Naive B cell (primary cell): ENCODE measurements at regions not wholly inside any gene's neighbourhood (a gene's known extent, or its start where the extent isn't known, plus 50 kb on each side); places are given as distances from the start of the nearest gene placed in this dataset.
A peak's percentile ranks its signal among the peaks of the same experiment; 100 is the strongest.
"Not testable (repeated sequence)": the region's sequence is repeated elsewhere in the genome, so short reads cannot be mapped to it uniquely, and the experiment has no call there.

Experiments
- ATAC-seq, 2 donors: fragments of 150-1000 bp; cut with Tn5 transposase; 2 replicates each; pipeline ENCODE4 v1.10.0; 2021; ENCODE audit warnings: low read depth in 2 of 2, mild to moderate bottlenecking in 2 of 2, moderate library complexity in 2 of 2
- DNase-seq: peaks from one replicate; pipeline ENCODE4 v3.0.0; 2022
- H3K27ac Mint-ChIP-seq, 6 donors: one replicate each; pipeline ENCODE4 v1.8.0; 2020 to 2022; ENCODE audit warnings: mild to moderate bottlenecking in 6 of 6, mixed read lengths in 6 of 6, moderate library complexity in 5 of 6, inconsistent platforms in 2 of 6
- H3K27me3 Mint-ChIP-seq, 3 donors: one replicate each; pipeline ENCODE4 v1.8.0; 2021 to 2022; ENCODE audit warnings: mixed read lengths in 3 of 3, mild to moderate bottlenecking in 1 of 3
- H3K36me3 Mint-ChIP-seq, 2 donors: one replicate each; pipeline ENCODE4 v1.8.0; 2020 to 2022; ENCODE audit warnings: mixed read lengths in 2 of 2, inconsistent platforms in 1 of 2, mild to moderate bottlenecking in 1 of 2
- H3K4me1 Mint-ChIP-seq, 3 donors: one replicate each; pipeline ENCODE4 v1.8.0; 2020 to 2022; ENCODE audit warnings: mixed read lengths in 3 of 3, inconsistent platforms in 1 of 3, mild to moderate bottlenecking in 1 of 3, moderate library complexity in 1 of 3
- H3K4me3 Mint-ChIP-seq, 8 donors: one replicate each; pipeline ENCODE4 v1.8.0; 2020 to 2022; ENCODE audit warnings: mild to moderate bottlenecking in 8 of 8, mixed read lengths in 8 of 8, moderate library complexity in 8 of 8, inconsistent platforms in 2 of 8
- H3K9me3 Mint-ChIP-seq, 7 donors: one replicate each; pipeline ENCODE4 v1.8.0; 2020 to 2022; ENCODE audit warnings: mixed read lengths in 7 of 7, mild to moderate bottlenecking in 5 of 7, inconsistent platforms in 2 of 7, moderate library complexity in 1 of 7

DNA sequence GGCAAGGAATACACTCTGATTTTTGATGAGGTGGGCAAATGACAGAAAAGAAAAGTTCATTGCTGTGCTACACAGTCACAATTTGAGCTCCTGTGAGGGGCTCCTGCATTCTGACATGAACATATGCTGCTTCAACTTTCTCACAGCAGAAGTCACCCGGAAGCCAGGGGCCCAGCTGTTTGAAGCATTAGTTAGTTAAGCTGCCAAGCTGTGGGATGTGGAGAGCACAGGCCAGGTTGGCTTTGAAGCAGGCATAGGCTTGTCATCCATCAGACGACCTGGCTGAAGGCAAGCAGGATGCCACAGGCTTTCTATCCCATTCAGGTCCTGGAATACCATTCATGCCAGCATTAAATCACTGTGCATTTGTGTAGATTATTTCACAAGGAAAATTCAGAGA lies 63.1 kb downstream of the MTNR1B start:
- no peaks in the 10 kb centered on the region for H3K27me3 Mint-ChIP-seq
- H3K36me3 Mint-ChIP-seq, result no peaks in the 10 kb centered on the region
- no peak overlapping the region for H3K4me3 Mint-ChIP-seq
- no peak for DNase-seq
- H3K4me1 Mint-ChIP-seq, result no peaks in the 10 kb centered on the region
- H3K9me3 Mint-ChIP-seq, result peaks cover 0 to 10% (median 0%) of the 10 kb centered on the region in 7 donors
- no peak for ATAC-seq
- H3K27ac Mint-ChIP-seq, result no peak overlapping the region

DNA sequence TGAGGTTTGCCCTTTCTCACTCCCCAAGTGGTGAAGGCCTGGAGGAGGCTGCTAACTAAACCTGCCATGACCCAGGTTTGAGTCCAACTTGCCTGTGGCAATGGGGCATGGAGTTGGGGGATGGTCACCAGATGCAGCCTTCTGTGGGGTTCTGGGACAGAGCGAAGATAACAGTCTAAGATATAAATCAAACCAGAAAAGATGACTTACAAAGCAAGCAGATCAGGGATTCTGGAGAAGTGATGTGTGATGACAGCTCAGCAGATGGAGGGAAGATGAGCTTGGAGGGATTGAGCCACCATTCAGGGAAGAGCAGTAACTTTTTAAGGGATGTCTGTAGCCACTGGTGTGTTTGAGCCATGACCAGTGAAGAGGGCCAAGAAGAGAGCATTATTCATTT lies 63.6 kb downstream of the MTNR1B start:
- no peaks in the 10 kb centered on the region for H3K36me3 Mint-ChIP-seq
- H3K9me3 Mint-ChIP-seq, result peaks cover 0 to 10% (median 0%) of the 10 kb centered on the region in 7 donors
- ATAC-seq (no peak), DNase-seq (no peak)
- H3K4me1 Mint-ChIP-seq, result no peaks in the 10 kb centered on the region
- no peak overlapping the region for H3K27ac Mint-ChIP-seq
- H3K4me3 Mint-ChIP-seq, result no peak overlapping the region
- no peaks in the 10 kb centered on the region for H3K27me3 Mint-ChIP-seq

DNA sequence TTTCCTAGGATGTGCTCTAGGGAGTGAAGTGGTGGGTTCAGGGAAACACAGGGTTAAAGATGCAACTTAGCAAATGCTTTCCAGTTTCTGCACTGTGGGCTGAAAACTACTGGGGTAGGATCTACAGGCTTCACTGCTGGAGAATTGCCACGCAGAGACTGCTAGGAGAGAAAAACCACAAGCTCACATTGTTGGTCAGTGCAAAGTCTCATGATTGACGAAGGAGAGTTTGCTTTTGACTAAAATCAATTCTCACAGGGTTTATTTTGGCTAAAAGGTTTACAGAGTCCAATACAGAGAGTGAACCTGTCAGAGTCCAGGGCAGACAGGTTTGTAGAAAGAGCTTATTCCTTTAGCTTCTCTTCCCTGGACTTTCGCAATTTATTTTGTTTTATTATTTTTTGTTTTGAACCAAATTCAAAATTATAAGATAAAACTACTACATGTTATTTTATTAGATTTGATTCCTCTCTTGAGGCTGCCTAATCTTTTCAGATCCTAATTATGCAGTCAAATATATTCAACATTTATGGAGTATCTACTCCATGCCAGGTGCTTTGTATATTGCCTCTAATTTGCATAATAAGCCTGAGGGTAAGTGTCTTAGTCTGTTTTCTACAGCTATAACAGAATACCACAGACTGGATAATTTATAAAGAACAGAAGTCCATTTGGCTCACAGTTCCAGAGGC lies 64.7 kb downstream of the MTNR1B start:
- Mint-ChIP-seq H3K4me3 (no peak overlapping the region), H3K9me3 (peaks cover 0 to 10% (median 4%) of the 10 kb centered on the region in 7 donors), H3K4me1 (no peaks in the 10 kb centered on the region), H3K27me3 (no peaks in the 10 kb centered on the region), H3K36me3 (no peaks in the 10 kb centered on the region), H3K27ac (no peak overlapping the region)
- DNase-seq, result no peak
- no peak for ATAC-seq

DNA sequence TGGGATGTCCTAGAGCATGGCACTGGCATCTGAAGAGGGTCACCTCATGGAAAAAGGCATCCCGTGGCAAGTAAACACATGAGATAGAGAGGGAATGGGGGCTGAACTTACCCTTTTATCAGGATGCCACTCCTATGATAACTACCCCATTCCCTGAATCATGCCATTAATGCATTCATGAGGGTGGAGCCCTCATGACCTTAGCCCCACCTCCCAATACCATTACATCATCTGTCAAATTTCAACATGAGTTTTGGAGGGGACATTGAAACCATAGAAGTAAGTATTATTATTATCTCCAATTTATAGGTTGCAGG lies 65.2 kb downstream of the MTNR1B start:
- DNase-seq (no peak), ATAC-seq (no peak)
- H3K4me3 Mint-ChIP-seq, result no peak overlapping the region
- H3K27me3 Mint-ChIP-seq, result no peaks in the 10 kb centered on the region
- H3K4me1 Mint-ChIP-seq, result no peaks in the 10 kb centered on the region
- peaks cover 0 to 10% (median 4%) of the 10 kb centered on the region in 7 donors for H3K9me3 Mint-ChIP-seq
- H3K36me3 Mint-ChIP-seq, result no peaks in the 10 kb centered on the region
- no peak overlapping the region for H3K27ac Mint-ChIP-seq

DNA sequence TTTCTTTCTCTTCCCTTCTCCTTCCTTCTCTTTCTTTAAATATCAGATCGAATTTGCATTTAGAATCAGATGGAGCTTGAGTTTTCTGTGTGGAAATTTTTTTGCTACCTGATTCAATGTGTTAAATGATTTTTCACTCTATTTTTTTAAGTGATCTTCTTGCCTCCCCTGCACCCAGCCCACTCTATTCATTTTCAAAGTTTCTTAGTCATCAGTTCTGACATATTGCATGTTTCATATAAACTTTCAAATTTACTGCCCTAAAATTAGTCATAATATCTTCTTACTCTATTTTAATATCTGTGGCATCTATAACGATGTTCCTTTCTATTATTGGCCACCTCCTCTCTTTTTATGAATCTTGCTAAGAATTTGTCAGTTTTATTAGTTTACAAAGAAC lies 69.1 kb downstream of the MTNR1B start:
- peaks cover 4 to 24% (median 11%) of the 10 kb centered on the region in 7 donors for H3K9me3 Mint-ChIP-seq
- no peak overlapping the region for H3K27ac Mint-ChIP-seq
- ATAC-seq (no peak), DNase-seq (no peak)
- peaks cover 0 to 7% (median 0%) of the 10 kb centered on the region in 3 donors for H3K27me3 Mint-ChIP-seq
- no peaks in the 10 kb centered on the region for H3K4me1 Mint-ChIP-seq
- no peaks in the 10 kb centered on the region for H3K36me3 Mint-ChIP-seq
- H3K4me3 Mint-ChIP-seq, result no peak overlapping the region

DNA sequence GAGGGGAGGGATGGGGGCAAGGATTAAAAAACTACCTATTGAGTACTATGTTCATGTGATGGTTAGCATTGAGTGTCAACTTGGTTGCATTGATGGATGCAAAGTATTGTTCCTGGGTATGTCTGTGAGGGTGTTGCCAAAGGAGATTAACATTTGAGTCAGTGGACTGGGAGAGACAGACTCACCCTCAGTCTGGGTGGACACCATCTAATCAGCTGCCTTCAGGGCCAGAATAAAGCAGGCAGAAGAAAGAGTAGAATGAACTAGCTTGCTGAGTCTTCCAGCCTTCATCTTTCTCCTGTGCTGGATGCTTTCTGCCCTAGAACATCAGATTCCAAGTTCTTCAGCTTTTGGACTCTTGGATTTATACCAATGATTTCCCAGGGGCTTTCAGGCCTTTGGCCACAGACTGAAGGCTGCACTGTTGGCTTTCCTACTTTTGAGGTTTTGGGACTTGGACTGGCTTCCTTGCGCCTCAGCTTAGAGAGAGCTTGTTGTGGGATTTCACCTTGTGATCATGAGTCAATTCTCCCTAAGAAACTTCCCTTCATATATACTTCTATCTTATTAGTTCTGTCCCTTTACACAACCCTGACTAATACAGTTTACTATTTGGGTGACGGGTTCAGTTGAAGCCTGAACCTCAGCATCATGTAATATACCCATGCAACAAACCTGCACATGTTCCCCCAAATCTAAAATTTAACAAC lies 70.2 kb downstream of the MTNR1B start:
- H3K27ac Mint-ChIP-seq, result no peak overlapping the region
- H3K9me3 Mint-ChIP-seq, result peaks cover 4 to 24% (median 12%) of the 10 kb centered on the region in 7 donors
- H3K27me3 Mint-ChIP-seq, result peaks cover 0 to 7% (median 0%) of the 10 kb centered on the region in 3 donors
- no peaks in the 10 kb centered on the region for H3K4me1 Mint-ChIP-seq
- H3K4me3 Mint-ChIP-seq, result no peak overlapping the region
- DNase-seq (no peak), ATAC-seq (no peak)
- no peaks in the 10 kb centered on the region for H3K36me3 Mint-ChIP-seq

DNA sequence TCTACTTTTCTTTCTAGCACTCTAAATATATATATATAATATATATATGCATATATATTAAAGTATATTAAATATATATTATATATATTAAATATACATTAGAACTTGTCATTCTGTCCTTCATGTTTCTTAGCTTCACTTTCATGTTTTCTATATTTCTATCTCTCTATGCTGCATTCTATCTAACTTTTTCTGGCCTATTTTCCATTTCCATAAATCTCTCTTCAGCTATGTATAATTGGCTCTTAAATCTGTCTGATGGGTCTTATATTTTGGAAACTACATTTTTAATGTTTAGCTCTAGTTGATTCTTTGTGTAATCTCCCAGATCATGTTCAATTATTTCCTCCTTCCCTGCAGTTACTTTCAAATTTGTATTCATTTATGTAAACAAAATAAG lies 72.2 kb downstream of the MTNR1B start:
- H3K36me3 Mint-ChIP-seq, result no peaks in the 10 kb centered on the region
- no peak overlapping the region for H3K4me3 Mint-ChIP-seq
- no peak for ATAC-seq

DNA sequence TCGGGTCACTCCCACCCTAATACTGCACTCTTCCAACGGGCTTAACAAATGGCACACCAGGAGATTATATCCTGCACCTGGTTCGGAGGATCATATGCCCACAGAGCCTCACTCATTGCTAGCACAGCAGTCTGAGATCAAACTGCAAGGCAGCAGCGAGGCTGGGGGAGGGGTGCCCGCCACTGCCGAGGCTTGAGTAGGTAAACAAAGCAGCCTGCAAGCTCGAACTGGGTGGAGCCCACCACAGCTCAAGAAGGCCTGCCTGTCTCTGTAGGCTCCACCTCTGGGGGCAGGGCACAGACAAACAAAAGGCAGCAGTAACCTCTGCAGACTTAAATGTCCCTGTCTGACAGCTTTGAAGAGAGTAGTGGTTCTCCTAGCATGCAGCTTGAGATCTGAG lies 73.7 kb downstream of the MTNR1B start:
- H3K27me3 Mint-ChIP-seq, H3K36me3 Mint-ChIP-seq, H3K4me1 Mint-ChIP-seq, ATAC-seq, H3K27ac Mint-ChIP-seq, H3K4me3 Mint-ChIP-seq, DNase-seq: not testable (repeated sequence)
- peaks cover 9 to 14% (median 12%) of the 10 kb centered on the region in 7 donors for H3K9me3 Mint-ChIP-seq

More for the DNA sequence above, 72.2 kb downstream of the MTNR1B start:
- H3K27ac Mint-ChIP-seq, result no peak overlapping the region
- no peak for DNase-seq
- H3K9me3 Mint-ChIP-seq, result peaks cover 7 to 18% (median 14%) of the 10 kb centered on the region in 7 donors
- H3K4me1 Mint-ChIP-seq, result no peaks in the 10 kb centered on the region
- H3K27me3 Mint-ChIP-seq, result peaks cover 0 to 7% (median 0%) of the 10 kb centered on the region in 3 donors

DNA sequence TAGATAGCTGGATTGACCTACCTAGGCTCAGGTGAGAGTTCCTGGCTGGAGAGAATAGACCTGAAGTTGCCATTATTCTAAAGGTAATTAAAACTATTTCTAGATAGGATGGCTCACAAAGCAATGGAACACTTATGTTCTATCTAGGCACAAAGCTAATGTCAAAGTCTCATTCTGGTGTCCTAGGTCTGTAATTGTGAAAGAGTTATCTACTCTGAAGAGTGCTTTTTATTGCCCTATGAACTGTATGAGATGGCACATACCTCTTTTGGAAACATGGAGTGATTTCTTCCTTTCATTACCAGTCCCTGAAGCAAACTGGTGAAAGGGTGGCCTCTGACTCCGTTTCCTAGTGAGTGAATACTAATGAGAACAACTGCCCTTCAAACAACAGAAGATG lies 80.3 kb downstream of the MTNR1B start:
- DNase-seq (no peak), ATAC-seq (no peak)
- no peak overlapping the region for H3K4me3 Mint-ChIP-seq
- no peaks in the 10 kb centered on the region for H3K27me3 Mint-ChIP-seq
- H3K27ac Mint-ChIP-seq, result no peak overlapping the region
- H3K36me3 Mint-ChIP-seq, result no peaks in the 10 kb centered on the region
- H3K4me1 Mint-ChIP-seq, result no peaks in the 10 kb centered on the region
- H3K9me3 Mint-ChIP-seq, result peaks cover 0 to 5% (median 0%) of the 10 kb centered on the region in 7 donors

DNA sequence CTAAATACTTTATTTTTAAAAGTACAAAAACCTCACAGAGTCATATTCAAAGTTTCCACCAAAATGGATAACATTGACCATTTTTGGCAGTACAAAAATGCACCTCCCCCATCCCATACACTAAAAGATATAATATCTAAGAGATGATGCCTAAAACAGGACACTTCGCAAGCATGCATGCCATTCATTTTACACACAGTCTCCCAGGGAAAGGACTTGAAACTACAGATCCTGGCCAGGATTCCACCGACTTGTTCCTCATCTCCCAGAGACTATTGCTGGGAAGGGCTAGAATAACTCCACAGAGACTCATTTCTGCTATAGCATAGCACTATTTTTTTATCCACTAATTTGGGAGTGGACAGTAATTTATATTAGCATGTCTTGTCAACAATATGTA lies 81.7 kb downstream of the MTNR1B start:
- no peak for ATAC-seq
- no peaks in the 10 kb centered on the region for H3K27me3 Mint-ChIP-seq
- H3K4me1 Mint-ChIP-seq, result no peaks in the 10 kb centered on the region
- DNase-seq, result no peak
- H3K27ac Mint-ChIP-seq, result no peak overlapping the region
- H3K4me3 Mint-ChIP-seq, result no peak overlapping the region
- peaks cover 0 to 2% (median 0%) of the 10 kb centered on the region in 7 donors for H3K9me3 Mint-ChIP-seq
- no peaks in the 10 kb centered on the region for H3K36me3 Mint-ChIP-seq

DNA sequence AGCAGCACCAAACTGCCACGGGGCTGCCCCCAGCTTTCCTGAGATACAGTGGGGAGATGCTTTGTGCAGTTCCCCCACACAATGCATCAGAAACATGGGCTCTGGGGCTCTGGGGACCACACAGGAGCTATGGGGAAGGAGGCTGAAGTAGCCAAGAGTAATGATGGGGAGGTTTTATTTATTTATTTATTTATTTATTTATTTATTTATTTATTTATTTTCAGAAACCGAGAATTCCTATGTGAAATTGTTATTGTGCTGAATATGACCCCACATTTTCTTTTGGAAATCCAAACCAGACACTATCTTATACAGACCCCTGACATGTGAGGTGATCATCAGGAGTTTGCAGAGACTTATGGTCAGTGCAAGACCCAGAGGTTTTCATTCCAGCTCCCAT lies 84.4 kb downstream of the MTNR1B start:
- no peak overlapping the region for H3K27ac Mint-ChIP-seq
- no peak for DNase-seq
- no peak for ATAC-seq
- no peaks in the 10 kb centered on the region for H3K4me1 Mint-ChIP-seq
- H3K27me3 Mint-ChIP-seq, result peaks cover 0 to 5% (median 3%) of the 10 kb centered on the region in 3 donors
- no peak overlapping the region for H3K4me3 Mint-ChIP-seq
- H3K9me3 Mint-ChIP-seq, result peaks cover 0 to 4% (median 0%) of the 10 kb centered on the region in 7 donors
- H3K36me3 Mint-ChIP-seq, result no peaks in the 10 kb centered on the region

DNA sequence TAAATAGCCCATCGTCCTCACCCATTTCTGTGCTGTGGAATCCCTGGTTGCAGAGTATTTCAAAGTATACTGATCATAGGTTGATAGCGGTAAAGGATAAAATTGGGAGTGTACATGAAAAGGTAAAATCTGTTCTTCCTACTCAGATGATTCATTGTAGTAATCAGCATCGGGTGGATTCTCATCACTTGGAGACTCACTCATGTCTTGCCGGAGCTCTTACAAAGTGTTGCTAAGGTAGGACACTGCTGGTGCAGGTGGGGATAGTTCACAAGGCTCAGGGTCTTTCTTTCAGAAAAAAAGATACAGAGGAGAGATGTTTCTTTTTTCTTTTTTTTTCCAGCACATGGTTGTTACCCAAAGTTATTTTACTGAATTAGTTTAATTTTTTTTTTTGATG lies 84.8 kb downstream of the MTNR1B start:
- no peak for ATAC-seq
- H3K4me3 Mint-ChIP-seq, result no peak overlapping the region
- no peaks in the 10 kb centered on the region for H3K4me1 Mint-ChIP-seq
- peak overlapping the region in 1 of 6 donors; percentile 30 for H3K27ac Mint-ChIP-seq
- no peak for DNase-seq
- peaks cover 0 to 4% (median 0%) of the 10 kb centered on the region in 7 donors for H3K9me3 Mint-ChIP-seq
- no peaks in the 10 kb centered on the region for H3K36me3 Mint-ChIP-seq
- peaks cover 0 to 5% (median 3%) of the 10 kb centered on the region in 3 donors for H3K27me3 Mint-ChIP-seq

DNA sequence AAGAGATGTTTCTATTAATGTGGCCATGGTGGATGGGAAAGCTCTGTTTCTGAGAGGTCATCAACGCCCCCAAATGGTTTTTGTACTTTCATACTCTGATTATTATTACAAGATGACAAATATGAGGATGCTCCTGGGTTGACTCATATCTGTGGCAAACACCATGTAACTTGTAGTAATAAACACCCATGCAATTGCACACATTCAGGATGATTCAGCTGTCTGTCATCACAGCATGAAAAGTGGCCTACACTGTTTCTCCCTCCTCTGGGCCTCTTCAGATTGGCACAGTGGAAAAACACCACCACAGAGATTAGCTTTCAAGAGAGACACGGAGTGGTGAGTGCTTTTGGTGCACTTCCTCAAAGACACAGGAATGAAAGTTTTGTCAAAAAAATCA lies 85.4 kb downstream of the MTNR1B start:
- peaks cover 0 to 5% (median 3%) of the 10 kb centered on the region in 3 donors for H3K27me3 Mint-ChIP-seq
- no peak overlapping the region for H3K27ac Mint-ChIP-seq
- no peaks in the 10 kb centered on the region for H3K36me3 Mint-ChIP-seq
- peaks cover 0 to 4% (median 0%) of the 10 kb centered on the region in 7 donors for H3K9me3 Mint-ChIP-seq
- H3K4me1 Mint-ChIP-seq, result no peaks in the 10 kb centered on the region
- ATAC-seq (no peak), DNase-seq (no peak)
- H3K4me3 Mint-ChIP-seq, result no peak overlapping the region
